Neural cell (in vitro differentiated cells): ENCODE measurements at regions not wholly inside any gene's neighbourhood (a gene's known extent, or its start where the extent isn't known, plus 50 kb on each side); places are given as distances from the start of the nearest gene placed in this dataset.

Experiments
- EP300 ChIP-seq: fragments of 450-650 bp; conservative IDR thresholded peaks from 2 replicates; pipeline ENCODE4 v1.6.1; 2014; ENCODE audit warnings: antibody characterized with exemption, mild to moderate bottlenecking, moderate library complexity; ENCODE audit not compliant: poor library complexity, severe bottlenecking
- MXI1 ChIP-seq: fragments of 450-650 bp; conservative IDR thresholded peaks from 2 replicates; pipeline ENCODE4 v1.6.1; 2014; ENCODE audit warnings: antibody characterized with exemption, mild to moderate bottlenecking; ENCODE audit not compliant: poor library complexity, severe bottlenecking
- POLR2AphosphoS5 ChIP-seq: IDR thresholded peaks from 2 replicates; pipeline ENCODE4 v1.6.1; 2012

DNA sequence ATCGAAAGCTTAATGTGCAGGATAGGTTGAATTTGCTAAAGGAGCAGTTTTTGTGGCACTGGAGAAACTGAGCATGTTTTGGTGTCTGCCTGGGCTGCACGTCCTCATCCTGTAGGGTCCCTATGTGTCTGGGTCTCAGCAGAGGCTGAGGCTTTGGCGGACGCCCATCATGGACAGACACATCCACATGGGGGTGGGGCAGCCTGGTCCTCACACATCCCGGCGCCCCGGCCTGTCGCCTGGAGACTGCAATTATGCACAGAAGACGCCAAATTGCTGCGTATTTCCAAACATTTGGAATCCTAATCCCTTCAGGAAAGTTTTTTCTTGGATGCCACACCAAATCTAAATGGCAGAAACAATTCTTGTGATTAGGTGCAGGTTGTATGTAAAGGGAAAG is 128.2 kb upstream of the TWIST2 start:
- TF ChIP-seq POLR2AphosphoS5 = no peak
- TF ChIP-seq MXI1 = no peak
- no peak for TF ChIP-seq EP300
